ENCODE measurements at regions not wholly inside any gene's neighbourhood (a gene's known extent, or its start where the extent isn't known, plus 50 kb on each side); places are given as distances from the start of the nearest gene placed in this dataset.

GRCh38 chr5:8247049-8247899 lies 378.3 kb downstream of the MTRR start:
- TF ChIP-seq POLR2A (IDR thresholded peaks at IDR 0.05), result no peak
- TF ChIP-seq CTCF (IDR thresholded peaks at IDR 0.05), result no peak

Data from lower leg skin (tissue), 3 donors.